Stomach (tissue), 4 donors: ENCODE measurements at regions not wholly inside any gene's neighbourhood (a gene's known extent, or its start where the extent isn't known, plus 50 kb on each side); places are given as distances from the start of the nearest gene placed in this dataset.

Experiments used
- CTCF ChIP-seq, 7 experiments: fragments of 450-650 bp in 4 of 7; fragments of 200-600 bp in 3 of 7; sonication (generic) in 3 of 7; IDR thresholded peaks; one replicate each; pipeline ENCODE4 v1.5.1; 2016 to 2019; ENCODE audit warnings: antibody characterized with exemption in 7 of 7, control low read depth in 2 of 7, mild to moderate bottlenecking in 1 of 7
- EP300 ChIP-seq: sonication (generic); formaldehyde crosslinking; IDR thresholded peaks from one replicate; pipeline ENCODE4 v1.6.1; 2017; ENCODE audit warnings: antibody characterized with exemption
- POLR2A ChIP-seq, 4 donors: fragments of 450-650 bp; IDR thresholded peaks; one replicate each; pipeline ENCODE4 v1.6.1; 2016; ENCODE audit warnings: antibody characterized with exemption in 4 of 4, control low read depth in 2 of 4, mild to moderate bottlenecking in 1 of 4, moderate library complexity in 1 of 4
- POLR2AphosphoS5 ChIP-seq, 3 donors: sonication (generic); formaldehyde crosslinking; IDR thresholded peaks; one replicate each; pipeline ENCODE4 v1.6.1; 2016; ENCODE audit warnings: antibody characterized with exemption in 3 of 3

- peak in 1 of 7 experiments; percentile 17 for TF ChIP-seq CTCF (IDR thresholded peaks at IDR 0.05)
- TF ChIP-seq POLR2AphosphoS5 (IDR thresholded peaks at IDR 0.05): no peak
- no peak for TF ChIP-seq POLR2A (IDR thresholded peaks at IDR 0.05)
- no peak for TF ChIP-seq EP300
These were observed 132.7 kb downstream of the TSN start for GRCh38 chr2:121888189-121888557.
